GM06990 (cell line): ENCODE measurements at regions not wholly inside any gene's neighbourhood (a gene's known extent, or its start where the extent isn't known, plus 50 kb on each side); places are given as distances from the start of the nearest gene placed in this dataset.

Source experiments
- DNase-seq: peaks from one replicate; pipeline ENCODE4 v3.0.0-alpha.2; 2011; ENCODE audit not compliant: insufficient read length; ENCODE audit errors: extremely low read depth
- H3K27me3 ChIP-seq: replicated peaks from 2 replicates; pipeline ENCODE4 v1.6.0; 2011; ENCODE audit warnings: low read length; ENCODE audit not compliant: control insufficient read depth, insufficient read depth
- H3K36me3 ChIP-seq: 2 replicates; pipeline ENCODE4 v1.5.1; 2011; ENCODE audit warnings: low read length; ENCODE audit not compliant: control insufficient read depth, insufficient read depth
- H3K4me3 ChIP-seq: replicated peaks from 2 replicates; pipeline ENCODE4 v1.5.1; 2011; ENCODE audit warnings: low read depth, mild to moderate bottlenecking, control low read depth, low read length
- TF ChIP-seq, protein P1 (sequence below): IDR thresholded peaks from 2 replicates; pipeline ENCODE4 v1.5.1; 2011; ENCODE audit warnings: low read length, control low read depth, mild to moderate bottlenecking, inconsistent platforms; ENCODE audit not compliant: insufficient read depth, poor library complexity, severe bottlenecking

- Histone ChIP-seq H3K4me3 (no peak overlapping the region), H3K27me3 (no peaks in the 10 kb centered on the region), H3K36me3 (no peaks in the 10 kb centered on the region)
- DNase-seq = no peak
- TF ChIP-seq, protein P1, sequence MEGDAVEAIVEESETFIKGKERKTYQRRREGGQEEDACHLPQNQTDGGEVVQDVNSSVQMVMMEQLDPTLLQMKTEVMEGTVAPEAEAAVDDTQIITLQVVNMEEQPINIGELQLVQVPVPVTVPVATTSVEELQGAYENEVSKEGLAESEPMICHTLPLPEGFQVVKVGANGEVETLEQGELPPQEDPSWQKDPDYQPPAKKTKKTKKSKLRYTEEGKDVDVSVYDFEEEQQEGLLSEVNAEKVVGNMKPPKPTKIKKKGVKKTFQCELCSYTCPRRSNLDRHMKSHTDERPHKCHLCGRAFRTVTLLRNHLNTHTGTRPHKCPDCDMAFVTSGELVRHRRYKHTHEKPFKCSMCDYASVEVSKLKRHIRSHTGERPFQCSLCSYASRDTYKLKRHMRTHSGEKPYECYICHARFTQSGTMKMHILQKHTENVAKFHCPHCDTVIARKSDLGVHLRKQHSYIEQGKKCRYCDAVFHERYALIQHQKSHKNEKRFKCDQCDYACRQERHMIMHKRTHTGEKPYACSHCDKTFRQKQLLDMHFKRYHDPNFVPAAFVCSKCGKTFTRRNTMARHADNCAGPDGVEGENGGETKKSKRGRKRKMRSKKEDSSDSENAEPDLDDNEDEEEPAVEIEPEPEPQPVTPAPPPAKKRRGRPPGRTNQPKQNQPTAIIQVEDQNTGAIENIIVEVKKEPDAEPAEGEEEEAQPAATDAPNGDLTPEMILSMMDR = no peak
Observed at GRCh38 chr2:116094196-116094595, 1651.8 kb downstream of the DPP10 start.

DNA sequence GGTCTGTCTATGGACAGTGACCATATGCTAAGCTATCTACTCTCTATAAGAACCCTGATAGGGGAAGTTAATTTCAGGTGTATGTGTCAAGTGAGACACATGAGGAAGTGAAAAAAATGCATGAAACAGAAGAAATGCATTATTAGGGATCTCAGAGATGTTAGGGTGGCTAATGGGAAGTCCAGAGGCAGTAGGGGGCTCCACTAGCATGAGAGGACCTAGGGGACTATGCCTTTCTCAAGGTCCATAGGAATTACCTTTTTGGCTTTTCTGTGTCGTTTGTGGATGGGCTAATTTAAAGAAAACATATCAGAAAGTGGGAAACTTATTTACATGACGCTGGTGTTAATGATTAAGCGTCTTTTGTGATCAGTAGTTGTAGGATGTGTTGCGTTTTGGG lies 1653.2 kb downstream of the DPP10 start:
- Histone ChIP-seq H3K27me3 (no peaks in the 10 kb centered on the region), H3K4me3 (no peak overlapping the region), H3K36me3 (no peaks in the 10 kb centered on the region)
- TF ChIP-seq, protein P1 = no peak
- DNase-seq = no peak

DNA sequence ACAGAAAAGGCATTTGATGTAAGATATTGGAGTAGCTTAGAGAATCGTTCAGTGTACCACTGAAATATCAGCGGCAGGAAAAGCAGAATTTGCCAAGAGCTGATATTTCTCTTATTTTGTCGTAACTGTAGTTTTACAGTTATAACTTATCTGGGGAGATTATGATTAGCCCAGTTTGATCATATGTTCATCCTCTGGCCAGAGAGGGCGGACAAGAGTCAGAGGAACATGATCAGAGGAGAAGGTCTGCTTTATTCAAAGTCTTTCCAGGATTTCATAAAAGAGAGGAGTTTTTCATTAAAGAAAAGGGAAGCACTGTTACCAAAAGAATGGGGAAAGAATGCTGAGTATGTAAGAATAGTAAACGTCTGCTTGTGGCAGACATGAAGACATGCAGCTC lies 1655.6 kb downstream of the DPP10 start:
- TF ChIP-seq, protein P1 = no peak
- Histone ChIP-seq H3K27me3 (no peaks in the 10 kb centered on the region), H3K36me3 (no peaks in the 10 kb centered on the region), H3K4me3 (no peak overlapping the region)
- no peak for DNase-seq

- DNase-seq = no peak
- TF ChIP-seq, protein P1 = no peak
- Histone ChIP-seq H3K4me3 (no peak overlapping the region), H3K36me3 (no peaks in the 10 kb centered on the region), H3K27me3 (no peaks in the 10 kb centered on the region)
Observed at GRCh38 chr2:116109471-116109870, 1667.0 kb downstream of the DPP10 start.

DNA sequence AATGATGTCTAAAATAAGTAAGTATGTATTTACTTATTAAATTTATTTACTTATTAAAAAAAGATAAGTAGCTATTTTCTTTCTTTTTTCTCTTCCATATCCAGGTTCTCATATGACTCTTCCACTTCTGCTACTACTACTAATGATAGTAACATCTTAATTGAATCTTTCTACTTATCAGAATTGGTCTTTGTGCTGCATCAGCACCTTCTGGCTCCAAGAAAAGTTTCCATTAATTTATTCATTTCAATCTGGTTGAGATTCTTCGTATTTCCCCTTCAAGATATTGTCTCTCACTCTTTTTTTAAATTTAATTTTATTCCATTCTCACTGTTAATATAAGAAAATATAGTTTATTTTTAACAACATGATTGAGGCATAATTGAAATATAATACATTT lies 1675.4 kb downstream of the DPP10 start:
- TF ChIP-seq, protein P1 = no peak
- no peak for DNase-seq

GRCh38 chr2:116132833-116133232 lies 1681.7 kb upstream of the DDX18 start:
- DNase-seq = no peak
- TF ChIP-seq, protein P1 = no peak
- Histone ChIP-seq H3K27me3 (no peaks in the 10 kb centered on the region), H3K4me3 (no peak overlapping the region), H3K36me3 (no peaks in the 10 kb centered on the region)

More for the DNA sequence above, 1675.4 kb downstream of the DPP10 start:
- Histone ChIP-seq H3K36me3 (no peaks in the 10 kb centered on the region), H3K4me3 (no peak overlapping the region), H3K27me3 (no peaks in the 10 kb centered on the region)
